GM18517 (cell line): ENCODE measurements at regions not wholly inside any gene's neighbourhood (a gene's known extent, or its start where the extent isn't known, plus 50 kb on each side); places are given as distances from the start of the nearest gene placed in this dataset.
"Not testable (repeated sequence)": the region's sequence is repeated elsewhere in the genome, so short reads cannot be mapped to it uniquely, and the experiment has no call there.

Experiments used
- ATAC-seq: cut with Tn5 transposase; IDR thresholded peaks from one replicate; pipeline ENCODE4 v1.9.1; 2021; ENCODE audit warnings: mild to moderate bottlenecking, moderate library complexity; ENCODE audit not compliant: unreplicated experiment

- ATAC-seq, result no peak
Observed at GRCh38 chr4:33882246-33882990, 2361.9 kb downstream of the ARAP2 start.

- ATAC-seq, result no peak
Observed at GRCh38 chr4:33883111-33883510, 2361.2 kb downstream of the ARAP2 start.

GRCh38 chr4:33886356-33886755, 2358.0 kb downstream of the ARAP2 start:
- no peak for ATAC-seq

- no peak for ATAC-seq
Observed at GRCh38 chr4:33890841-33891240, 2353.5 kb downstream of the ARAP2 start.

GRCh38 chr4:33911959-33912358, 2332.4 kb downstream of the ARAP2 start:
- ATAC-seq, result no peak

- no peak for ATAC-seq
Observed at GRCh38 chr4:33914386-33914785, 2329.9 kb downstream of the ARAP2 start.

GRCh38 chr4:33923469-33923868, 2320.8 kb downstream of the ARAP2 start:
- ATAC-seq, result no peak

GRCh38 chr4:33924239-33924638, 2320.1 kb downstream of the ARAP2 start:
- no peak for ATAC-seq

- ATAC-seq, result no peak
Observed at GRCh38 chr4:33924811-33925210, 2319.5 kb downstream of the ARAP2 start.

- no peak for ATAC-seq
Observed at GRCh38 chr4:33930497-33930896, 2313.8 kb downstream of the ARAP2 start.

GRCh38 chr4:33931026-33931425, 2313.3 kb downstream of the ARAP2 start:
- no peak for ATAC-seq

GRCh38 chr4:33940281-33940680, 2304.0 kb downstream of the ARAP2 start:
- no peak for ATAC-seq

GRCh38 chr4:33941854-33942253, 2302.5 kb downstream of the ARAP2 start:
- ATAC-seq, result no peak

GRCh38 chr4:33948921-33949320, 2295.4 kb downstream of the ARAP2 start:
- ATAC-seq, result no peak

GRCh38 chr4:33953848-33954247, 2290.5 kb downstream of the ARAP2 start:
- not testable (repeated sequence) for ATAC-seq

GRCh38 chr4:33954759-33955158, 2289.6 kb downstream of the ARAP2 start:
- no peak for ATAC-seq

- no peak for ATAC-seq
Observed at GRCh38 chr4:33959519-33959918, 2284.8 kb downstream of the ARAP2 start.

- ATAC-seq, result no peak
Observed at GRCh38 chr4:33961761-33962160, 2282.6 kb downstream of the ARAP2 start.

- ATAC-seq, result no peak
Observed at GRCh38 chr4:33966808-33967207, 2277.5 kb downstream of the ARAP2 start.

GRCh38 chr4:33974270-33974669, 2270.0 kb downstream of the ARAP2 start:
- ATAC-seq, result no peak

- no peak for ATAC-seq
Observed at GRCh38 chr4:33975995-33976394, 2268.3 kb downstream of the ARAP2 start.

GRCh38 chr4:33979781-33980180, 2264.5 kb downstream of the ARAP2 start:
- not testable (repeated sequence) for ATAC-seq

GRCh38 chr4:33980361-33980760, 2264.0 kb downstream of the ARAP2 start:
- ATAC-seq, result no peak
